Panc1 (cell line): ENCODE measurements at regions not wholly inside any gene's neighbourhood (a gene's known extent, or its start where the extent isn't known, plus 50 kb on each side); places are given as distances from the start of the nearest gene placed in this dataset.

Experiments used
- ATAC-seq: fragments of 200-7000 bp; cut with Tn5 transposase; 2 replicates; pipeline ENCODE4 v1.9.1; 2020; ENCODE audit warnings: mild to moderate bottlenecking, moderate library complexity
- BruUV-seq: library from RNA; stranded (reverse); fragments of 400-500 nt; replicated peaks from 2 replicates; lab custom pipeline; 2021; lab: Mats Ljungman, UMichigan
- CTCF ChIA-PET: fragments of 300-600 bp; sonication (Branson Sonifier 250); formaldehyde crosslinking; loops from one replicate; lab custom pipeline; 2022; ENCODE audit warnings: antibody characterized with exemption; lab: Charles Lee
- POLR2A ChIA-PET: fragments of 300-600 bp; sonication (Branson Sonifier 250); formaldehyde crosslinking; loops from one replicate; lab custom pipeline; 2022; ENCODE audit warnings: antibody characterized with exemption; lab: Charles Lee
- DNase-seq: peaks from one replicate; pipeline ENCODE4 v3.0.0-alpha.2; 2010; ENCODE audit warnings: low read depth, low spot score
- H3K27ac ChIP-seq: 2 replicates; pipeline ENCODE4 v1.5.1; 2011; ENCODE audit warnings: mild to moderate bottlenecking, low read length, inconsistent platforms
- H3K27me3 ChIP-seq: fragments of 200-500 bp; sonication (Bioruptor generic); 2 replicates; pipeline ENCODE4 v1.6.0; 2014; ENCODE audit warnings: low read length, inconsistent platforms; ENCODE audit not compliant: control insufficient read depth, insufficient read depth
- H3K36me3 ChIP-seq: fragments of 200-500 bp; sonication (Bioruptor generic); 2 replicates; pipeline ENCODE4 v1.5.1; 2014; ENCODE audit warnings: inconsistent platforms, mild to moderate bottlenecking, low read length, moderate library complexity; ENCODE audit not compliant: control insufficient read depth, insufficient read depth
- H3K4me1 ChIP-seq: 2 replicates; pipeline ENCODE4 v1.5.1; 2011; ENCODE audit warnings: inconsistent platforms, mild to moderate bottlenecking, low read length, moderate library complexity; ENCODE audit not compliant: control insufficient read depth, insufficient read depth
- H3K4me3 ChIP-seq, 2 experiments: 2 replicates each; pipeline ENCODE4 v1.5.1; 2011 to 2012; ENCODE audit warnings: low read depth in 2 of 2, low read length in 2 of 2, mild to moderate bottlenecking in 2 of 2, inconsistent platforms in 1 of 2, moderate library complexity in 1 of 2
- H3K9me3 ChIP-seq: fragments of 200-500 bp; sonication (Bioruptor generic); 2 replicates; pipeline ENCODE4 v1.5.1; 2014; ENCODE audit warnings: low read depth, mild to moderate bottlenecking, inconsistent platforms, low read length, moderate library complexity; ENCODE audit not compliant: control insufficient read depth, insufficient read depth
- POLR2AphosphoS5 ChIP-seq: IDR thresholded peaks from 2 replicates; pipeline ENCODE4 v1.6.1; 2012; ENCODE audit warnings: mild to moderate bottlenecking, low read depth, low read length, moderate library complexity
- SIN3A ChIP-seq: IDR thresholded peaks from 2 replicates; pipeline ENCODE4 v1.6.1; 2012; ENCODE audit warnings: low read depth, mild to moderate bottlenecking, low read length, moderate library complexity, borderline replicate concordance; ENCODE audit not compliant: insufficient read depth
- TCF7L2 ChIP-seq: IDR thresholded peaks from 2 replicates; pipeline ENCODE4 v1.6.1; 2011; ENCODE audit warnings: mild to moderate bottlenecking, low read depth, low read length, inconsistent platforms
- in situ Hi-C: cut with HindIII; loops from 2 replicates; pipeline ENCODE4 v1.10.0; 2016; ENCODE audit warnings: low sequenced_read_pairs, low pct_unique_long_range_greater_than_20kb
- intact Hi-C: fragments of 100-400 bp; cut with micrococcal nuclease; formaldehyde crosslinking; loops from one replicate; pipeline ENCODE4 v1.10.0; 2022; ENCODE audit not compliant: unreplicated experiment
- TF ChIP-seq, protein P1 (sequence below): fragments of 450-650 bp; IDR thresholded peaks from 2 replicates; pipeline ENCODE4 v1.5.1; 2017; ENCODE audit warnings: mild to moderate bottlenecking
- TF ChIP-seq, protein P2 (sequence below), 2 experiments: IDR thresholded peaks; 2 replicates each; pipeline ENCODE4 v1.6.1; 2011 to 2012; ENCODE audit warnings: low read depth in 2 of 2, control low read depth in 1 of 2, low read length in 1 of 2, mild to moderate bottlenecking in 1 of 2, moderate library complexity in 1 of 2; ENCODE audit not compliant: insufficient read depth in 1 of 2

DNA sequence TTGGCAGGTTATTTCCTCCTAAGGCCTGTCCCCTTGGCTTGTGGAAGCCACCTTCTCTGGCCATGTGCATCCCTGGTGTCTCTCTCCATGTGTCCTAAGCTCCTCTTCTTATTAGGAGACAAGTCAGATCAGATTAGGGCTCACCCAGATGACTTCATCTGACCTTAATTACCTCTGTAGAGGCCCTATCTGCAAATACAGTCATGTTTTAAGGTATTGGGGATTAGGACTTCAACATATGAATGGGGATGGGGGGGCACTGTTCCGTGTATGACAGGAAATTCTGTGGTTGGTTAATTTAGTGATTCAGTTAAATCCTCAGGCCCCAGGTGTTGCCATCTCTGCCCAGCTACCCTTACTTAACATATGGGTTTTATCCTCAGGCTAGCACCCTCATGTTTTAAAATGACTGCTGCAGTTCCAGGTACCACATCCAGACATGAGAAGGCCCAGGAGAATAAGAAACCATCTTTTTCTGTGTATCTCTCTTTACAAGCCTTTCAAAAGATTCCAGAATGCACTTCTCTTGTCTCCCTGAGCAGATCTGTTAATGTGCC lies 51.9 kb upstream of the RAI14 start:
- no peak overlapping the region for H3K27ac ChIP-seq
- H3K4me3 ChIP-seq: no peak overlapping the region
- no peak for DNase-seq
- in situ Hi-C loops: no loop called here
- no peaks in the 10 kb centered on the region for H3K9me3 ChIP-seq
- no peaks in the 10 kb centered on the region for H3K27me3 ChIP-seq
- ChIA-PET POLR2A (no interaction called here), CTCF (no interaction called here)
- intact Hi-C loops: no loop called here
- TF ChIP-seq, protein P1, sequence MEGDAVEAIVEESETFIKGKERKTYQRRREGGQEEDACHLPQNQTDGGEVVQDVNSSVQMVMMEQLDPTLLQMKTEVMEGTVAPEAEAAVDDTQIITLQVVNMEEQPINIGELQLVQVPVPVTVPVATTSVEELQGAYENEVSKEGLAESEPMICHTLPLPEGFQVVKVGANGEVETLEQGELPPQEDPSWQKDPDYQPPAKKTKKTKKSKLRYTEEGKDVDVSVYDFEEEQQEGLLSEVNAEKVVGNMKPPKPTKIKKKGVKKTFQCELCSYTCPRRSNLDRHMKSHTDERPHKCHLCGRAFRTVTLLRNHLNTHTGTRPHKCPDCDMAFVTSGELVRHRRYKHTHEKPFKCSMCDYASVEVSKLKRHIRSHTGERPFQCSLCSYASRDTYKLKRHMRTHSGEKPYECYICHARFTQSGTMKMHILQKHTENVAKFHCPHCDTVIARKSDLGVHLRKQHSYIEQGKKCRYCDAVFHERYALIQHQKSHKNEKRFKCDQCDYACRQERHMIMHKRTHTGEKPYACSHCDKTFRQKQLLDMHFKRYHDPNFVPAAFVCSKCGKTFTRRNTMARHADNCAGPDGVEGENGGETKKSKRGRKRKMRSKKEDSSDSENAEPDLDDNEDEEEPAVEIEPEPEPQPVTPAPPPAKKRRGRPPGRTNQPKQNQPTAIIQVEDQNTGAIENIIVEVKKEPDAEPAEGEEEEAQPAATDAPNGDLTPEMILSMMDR: no peak
- no peak for TF ChIP-seq POLR2AphosphoS5
- no peak for TF ChIP-seq TCF7L2
- no peak for TF ChIP-seq SIN3A
- TF ChIP-seq, protein P2, sequence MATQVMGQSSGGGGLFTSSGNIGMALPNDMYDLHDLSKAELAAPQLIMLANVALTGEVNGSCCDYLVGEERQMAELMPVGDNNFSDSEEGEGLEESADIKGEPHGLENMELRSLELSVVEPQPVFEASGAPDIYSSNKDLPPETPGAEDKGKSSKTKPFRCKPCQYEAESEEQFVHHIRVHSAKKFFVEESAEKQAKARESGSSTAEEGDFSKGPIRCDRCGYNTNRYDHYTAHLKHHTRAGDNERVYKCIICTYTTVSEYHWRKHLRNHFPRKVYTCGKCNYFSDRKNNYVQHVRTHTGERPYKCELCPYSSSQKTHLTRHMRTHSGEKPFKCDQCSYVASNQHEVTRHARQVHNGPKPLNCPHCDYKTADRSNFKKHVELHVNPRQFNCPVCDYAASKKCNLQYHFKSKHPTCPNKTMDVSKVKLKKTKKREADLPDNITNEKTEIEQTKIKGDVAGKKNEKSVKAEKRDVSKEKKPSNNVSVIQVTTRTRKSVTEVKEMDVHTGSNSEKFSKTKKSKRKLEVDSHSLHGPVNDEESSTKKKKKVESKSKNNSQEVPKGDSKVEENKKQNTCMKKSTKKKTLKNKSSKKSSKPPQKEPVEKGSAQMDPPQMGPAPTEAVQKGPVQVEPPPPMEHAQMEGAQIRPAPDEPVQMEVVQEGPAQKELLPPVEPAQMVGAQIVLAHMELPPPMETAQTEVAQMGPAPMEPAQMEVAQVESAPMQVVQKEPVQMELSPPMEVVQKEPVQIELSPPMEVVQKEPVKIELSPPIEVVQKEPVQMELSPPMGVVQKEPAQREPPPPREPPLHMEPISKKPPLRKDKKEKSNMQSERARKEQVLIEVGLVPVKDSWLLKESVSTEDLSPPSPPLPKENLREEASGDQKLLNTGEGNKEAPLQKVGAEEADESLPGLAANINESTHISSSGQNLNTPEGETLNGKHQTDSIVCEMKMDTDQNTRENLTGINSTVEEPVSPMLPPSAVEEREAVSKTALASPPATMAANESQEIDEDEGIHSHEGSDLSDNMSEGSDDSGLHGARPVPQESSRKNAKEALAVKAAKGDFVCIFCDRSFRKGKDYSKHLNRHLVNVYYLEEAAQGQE (IDR thresholded peaks at IDR 0.05; ENCODE audit: insufficient read depth in 1 of 2, low read depth in 2 of 2, low read length in 1 of 2): no peak
- no peak for ATAC-seq
- peaks cover 8% of the 10 kb centered on the region; the same call in 1 of the 2 replicates for H3K4me1 ChIP-seq
- BruUV-seq: no TSS peak
- no peaks in the 10 kb centered on the region for H3K36me3 ChIP-seq

DNA sequence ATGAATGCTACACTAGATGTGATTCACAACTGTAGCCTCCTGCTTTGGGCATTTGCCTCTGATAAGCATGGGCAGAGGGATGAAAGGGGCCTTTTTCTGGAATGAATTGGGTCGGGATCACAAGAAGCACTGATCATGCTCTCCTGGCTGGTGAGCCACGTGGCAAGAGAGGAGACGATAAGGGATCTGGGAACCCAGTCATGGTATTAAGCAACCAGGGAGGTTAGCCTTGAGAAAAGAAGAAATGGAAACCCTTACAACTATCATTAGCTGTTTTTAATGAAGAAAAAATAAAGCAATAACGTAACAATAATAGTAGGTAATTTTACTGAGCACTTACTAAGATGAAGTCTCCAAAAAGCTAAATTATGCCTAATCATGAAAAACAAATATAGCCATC lies 50.0 kb upstream of the RAI14 start:
- ATAC-seq (no peak), DNase-seq (no peak)
- no peak overlapping the region for H3K4me3 ChIP-seq
- ChIA-PET CTCF (no interaction called here), POLR2A (no interaction called here)
- intact Hi-C loops: no loop called here
- TF ChIP-seq, protein P2 (IDR thresholded peaks at IDR 0.05; ENCODE audit: insufficient read depth in 1 of 2, low read depth in 2 of 2, low read length in 1 of 2): no peak
- no peak for TF ChIP-seq POLR2AphosphoS5
- TF ChIP-seq, protein P1: no peak
- TF ChIP-seq TCF7L2: no peak
- TF ChIP-seq SIN3A: no peak
- no peak overlapping the region for H3K27ac ChIP-seq
- no peaks in the 10 kb centered on the region for H3K36me3 ChIP-seq
- in situ Hi-C loops: no loop called here
- peaks cover 9% of the 10 kb centered on the region; the same call in 1 of the 2 replicates for H3K4me1 ChIP-seq
- no peaks in the 10 kb centered on the region for H3K9me3 ChIP-seq
- H3K27me3 ChIP-seq: no peaks in the 10 kb centered on the region
- no TSS peak for BruUV-seq
